ENCODE measurements at regions not wholly inside any gene's neighbourhood (a gene's known extent, or its start where the extent isn't known, plus 50 kb on each side); places are given as distances from the start of the nearest gene placed in this dataset.

DNA sequence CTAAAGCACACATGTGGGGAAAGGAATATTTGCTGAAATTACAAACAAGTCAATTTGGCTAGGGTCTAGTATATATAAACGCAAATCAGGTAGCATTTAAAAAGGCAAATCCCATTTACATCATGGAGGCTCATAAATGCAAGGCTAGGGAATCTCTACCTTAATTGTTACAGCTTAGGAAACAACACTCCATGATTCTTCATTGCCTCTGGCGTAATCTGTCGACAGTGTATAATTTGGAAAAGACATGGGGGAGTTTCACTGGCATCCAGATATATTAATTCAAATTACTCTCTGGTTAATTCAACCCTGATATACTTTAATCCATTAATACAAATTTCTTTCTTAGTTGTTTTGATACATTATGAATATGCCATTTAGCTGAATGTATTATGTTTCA lies 1630.2 kb upstream of the FLRT2 start:
- TF ChIP-seq EZH2 (IDR thresholded peaks at IDR 0.05; ENCODE audit: borderline replicate concordance, low read length), result no peak
- TF ChIP-seq, protein P1, sequence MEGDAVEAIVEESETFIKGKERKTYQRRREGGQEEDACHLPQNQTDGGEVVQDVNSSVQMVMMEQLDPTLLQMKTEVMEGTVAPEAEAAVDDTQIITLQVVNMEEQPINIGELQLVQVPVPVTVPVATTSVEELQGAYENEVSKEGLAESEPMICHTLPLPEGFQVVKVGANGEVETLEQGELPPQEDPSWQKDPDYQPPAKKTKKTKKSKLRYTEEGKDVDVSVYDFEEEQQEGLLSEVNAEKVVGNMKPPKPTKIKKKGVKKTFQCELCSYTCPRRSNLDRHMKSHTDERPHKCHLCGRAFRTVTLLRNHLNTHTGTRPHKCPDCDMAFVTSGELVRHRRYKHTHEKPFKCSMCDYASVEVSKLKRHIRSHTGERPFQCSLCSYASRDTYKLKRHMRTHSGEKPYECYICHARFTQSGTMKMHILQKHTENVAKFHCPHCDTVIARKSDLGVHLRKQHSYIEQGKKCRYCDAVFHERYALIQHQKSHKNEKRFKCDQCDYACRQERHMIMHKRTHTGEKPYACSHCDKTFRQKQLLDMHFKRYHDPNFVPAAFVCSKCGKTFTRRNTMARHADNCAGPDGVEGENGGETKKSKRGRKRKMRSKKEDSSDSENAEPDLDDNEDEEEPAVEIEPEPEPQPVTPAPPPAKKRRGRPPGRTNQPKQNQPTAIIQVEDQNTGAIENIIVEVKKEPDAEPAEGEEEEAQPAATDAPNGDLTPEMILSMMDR (IDR thresholded peaks at IDR 0.05; ENCODE audit: low read length), result no peak
- no peak overlapping the region for H3K9ac ChIP-seq (ENCODE audit: low read length)

DNA sequence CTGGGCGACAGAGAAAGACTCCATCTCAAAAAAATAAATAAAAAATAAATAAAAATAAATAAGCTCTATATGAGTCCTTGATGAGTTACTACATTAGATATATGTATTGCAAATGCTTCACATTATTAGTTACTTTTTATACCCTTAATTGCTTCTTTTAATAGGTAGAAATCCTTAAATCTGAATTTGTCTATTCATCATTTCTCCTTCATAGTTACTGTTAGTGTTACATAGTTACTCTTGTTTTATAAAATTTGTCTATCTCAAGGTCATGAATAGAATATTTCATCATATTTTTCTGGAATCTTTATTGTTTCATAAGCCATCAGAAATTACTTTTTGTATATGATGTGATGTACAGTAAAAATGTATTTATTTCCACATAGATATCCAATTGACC lies 1624.8 kb upstream of the FLRT2 start:
- Histone ChIP-seq H3K9me3 (ENCODE audit: low read length) (no peaks in the 10 kb centered on the region), H3F3A (ENCODE audit: insufficient read depth, low read length) (no peaks in the 10 kb centered on the region), H3K36me3 (ENCODE audit: insufficient read depth, low read length) (no peaks in the 10 kb centered on the region), H2AFZ (ENCODE audit: low read length) (no peak overlapping the region), H3K27me3 (ENCODE audit: insufficient read depth, low read length) (no peaks in the 10 kb centered on the region), H3K4me3 (ENCODE audit: low read depth, low read length, poor library complexity, severe bottlenecking) (no peak overlapping the region), H3K79me2 (ENCODE audit: insufficient read depth, low read length) (no peaks in the 10 kb centered on the region), H3K4me2 (ENCODE audit: low read length) (no peak overlapping the region), H3K4me1 (ENCODE audit: insufficient read depth, low read length, severe bottlenecking) (no peaks in the 10 kb centered on the region), H3K9me2 (ENCODE audit: low read depth, low read length) (no peaks in the 10 kb centered on the region), H3K27ac (ENCODE audit: low read depth, low read length, poor library complexity, severe bottlenecking) (no peak overlapping the region), H4K20me1 (ENCODE audit: insufficient read depth, low read length) (no peaks in the 10 kb centered on the region), H3K9ac (ENCODE audit: low read length) (no peak overlapping the region)
- no peak for TF ChIP-seq EZH2 (IDR thresholded peaks at IDR 0.05; ENCODE audit: borderline replicate concordance, low read length)
- TF ChIP-seq, protein P1 (IDR thresholded peaks at IDR 0.05; ENCODE audit: low read length), result no peak

More for the DNA sequence above, 1630.2 kb upstream of the FLRT2 start:
- H3K4me3 ChIP-seq (ENCODE audit: low read depth, low read length, poor library complexity, severe bottlenecking), result no peak overlapping the region
- H4K20me1 ChIP-seq (ENCODE audit: insufficient read depth, low read length), result no peaks in the 10 kb centered on the region
- no peaks in the 10 kb centered on the region for H3F3A ChIP-seq (ENCODE audit: insufficient read depth, low read length)
- H3K36me3 ChIP-seq (ENCODE audit: insufficient read depth, low read length), result no peaks in the 10 kb centered on the region
- no peak overlapping the region for H3K4me2 ChIP-seq (ENCODE audit: low read length)
- H3K4me1 ChIP-seq (ENCODE audit: insufficient read depth, low read length, severe bottlenecking), result no peaks in the 10 kb centered on the region
- no peaks in the 10 kb centered on the region for H3K27me3 ChIP-seq (ENCODE audit: insufficient read depth, low read length)
- no peak overlapping the region for H3K27ac ChIP-seq (ENCODE audit: low read depth, low read length, poor library complexity, severe bottlenecking)
- H2AFZ ChIP-seq (ENCODE audit: low read length), result no peak overlapping the region
- no peaks in the 10 kb centered on the region for H3K9me2 ChIP-seq (ENCODE audit: low read depth, low read length)
- no peaks in the 10 kb centered on the region for H3K9me3 ChIP-seq (ENCODE audit: low read length)
- no peaks in the 10 kb centered on the region for H3K79me2 ChIP-seq (ENCODE audit: insufficient read depth, low read length)

DNA sequence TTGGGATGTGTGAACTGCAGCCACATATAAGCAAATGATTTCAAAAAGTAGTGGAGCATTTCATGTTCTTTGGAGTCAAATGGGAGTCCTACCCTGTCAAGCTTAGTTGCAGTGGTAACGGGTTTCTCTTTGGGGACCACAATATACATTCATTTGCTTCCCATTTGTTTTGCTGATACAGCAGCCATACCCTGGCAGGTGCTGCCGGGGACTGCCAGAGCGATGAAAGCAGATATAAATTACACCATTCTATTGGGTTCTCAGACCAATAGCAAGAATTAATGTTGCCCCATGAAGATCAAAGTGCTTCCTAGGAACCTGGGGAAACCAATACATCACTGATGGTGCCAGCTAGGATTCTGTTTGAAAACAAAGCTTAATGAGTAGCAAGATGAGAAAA lies 1621.5 kb upstream of the FLRT2 start:
- no peaks in the 10 kb centered on the region for H3K36me3 ChIP-seq (ENCODE audit: insufficient read depth, low read length)
- no peak overlapping the region for H3K4me2 ChIP-seq (ENCODE audit: low read length)
- no peaks in the 10 kb centered on the region for H3F3A ChIP-seq (ENCODE audit: insufficient read depth, low read length)
- H3K9me2 ChIP-seq (ENCODE audit: low read depth, low read length), result no peaks in the 10 kb centered on the region
- no peak overlapping the region for H3K9ac ChIP-seq (ENCODE audit: low read length)
- H3K9me3 ChIP-seq (ENCODE audit: low read length), result no peaks in the 10 kb centered on the region
- H3K27ac ChIP-seq (ENCODE audit: low read depth, low read length, poor library complexity, severe bottlenecking), result no peak overlapping the region
- no peak overlapping the region for H2AFZ ChIP-seq (ENCODE audit: low read length)
- no peaks in the 10 kb centered on the region for H3K4me1 ChIP-seq (ENCODE audit: insufficient read depth, low read length, severe bottlenecking)
- no peaks in the 10 kb centered on the region for H3K27me3 ChIP-seq (ENCODE audit: insufficient read depth, low read length)
- H3K79me2 ChIP-seq (ENCODE audit: insufficient read depth, low read length), result no peaks in the 10 kb centered on the region
- TF ChIP-seq, protein P1 (IDR thresholded peaks at IDR 0.05; ENCODE audit: low read length), result no peak
- no peak for TF ChIP-seq EZH2 (IDR thresholded peaks at IDR 0.05; ENCODE audit: borderline replicate concordance, low read length)
- H4K20me1 ChIP-seq (ENCODE audit: insufficient read depth, low read length), result no peaks in the 10 kb centered on the region
- H3K4me3 ChIP-seq (ENCODE audit: low read depth, low read length, poor library complexity, severe bottlenecking), result no peak overlapping the region
